DND-41 (cell line): ENCODE measurements at regions not wholly inside any gene's neighbourhood (a gene's known extent, or its start where the extent isn't known, plus 50 kb on each side); places are given as distances from the start of the nearest gene placed in this dataset.

Experiments
- EZH2 ChIP-seq: IDR thresholded peaks from 3 replicates; pipeline ENCODE4 v1.6.1; 2012; ENCODE audit warnings: borderline replicate concordance, low read depth, mild to moderate bottlenecking, moderate library complexity, low read length, inconsistent platforms; ENCODE audit not compliant: severe bottlenecking
- TF ChIP-seq, protein P1 (sequence below): IDR thresholded peaks from 2 replicates; pipeline ENCODE4 v1.5.1; 2012; ENCODE audit warnings: borderline replicate concordance, low read length, moderate library complexity, mild to moderate bottlenecking; ENCODE audit not compliant: poor library complexity, severe bottlenecking; ENCODE audit errors: extremely low read depth

DNA sequence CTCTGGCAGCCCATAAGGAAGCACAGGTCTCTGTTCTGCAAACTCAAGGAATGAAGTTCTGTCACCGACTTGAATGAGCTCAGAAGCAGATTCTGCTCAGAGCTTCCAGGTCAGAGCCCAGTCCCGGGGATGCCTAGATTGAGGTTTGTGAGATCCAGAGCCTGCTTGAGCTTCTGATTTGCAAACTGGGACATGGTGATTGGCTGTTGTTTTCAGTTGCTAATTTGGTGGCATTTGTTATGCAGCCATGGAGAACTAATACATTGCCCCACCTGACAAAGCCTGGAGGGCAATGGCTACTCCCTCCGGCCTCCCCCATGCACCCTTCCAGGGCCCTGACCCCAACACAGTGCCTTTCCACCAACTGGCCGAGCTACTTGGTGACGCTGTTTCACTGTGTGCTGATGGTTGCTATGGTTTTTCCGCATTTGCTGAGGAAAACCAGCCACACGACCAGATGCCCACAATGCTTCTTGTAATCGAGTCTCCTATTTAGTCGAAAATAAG is 379.5 kb upstream of the ATP10A start:
- TF ChIP-seq, protein P1, sequence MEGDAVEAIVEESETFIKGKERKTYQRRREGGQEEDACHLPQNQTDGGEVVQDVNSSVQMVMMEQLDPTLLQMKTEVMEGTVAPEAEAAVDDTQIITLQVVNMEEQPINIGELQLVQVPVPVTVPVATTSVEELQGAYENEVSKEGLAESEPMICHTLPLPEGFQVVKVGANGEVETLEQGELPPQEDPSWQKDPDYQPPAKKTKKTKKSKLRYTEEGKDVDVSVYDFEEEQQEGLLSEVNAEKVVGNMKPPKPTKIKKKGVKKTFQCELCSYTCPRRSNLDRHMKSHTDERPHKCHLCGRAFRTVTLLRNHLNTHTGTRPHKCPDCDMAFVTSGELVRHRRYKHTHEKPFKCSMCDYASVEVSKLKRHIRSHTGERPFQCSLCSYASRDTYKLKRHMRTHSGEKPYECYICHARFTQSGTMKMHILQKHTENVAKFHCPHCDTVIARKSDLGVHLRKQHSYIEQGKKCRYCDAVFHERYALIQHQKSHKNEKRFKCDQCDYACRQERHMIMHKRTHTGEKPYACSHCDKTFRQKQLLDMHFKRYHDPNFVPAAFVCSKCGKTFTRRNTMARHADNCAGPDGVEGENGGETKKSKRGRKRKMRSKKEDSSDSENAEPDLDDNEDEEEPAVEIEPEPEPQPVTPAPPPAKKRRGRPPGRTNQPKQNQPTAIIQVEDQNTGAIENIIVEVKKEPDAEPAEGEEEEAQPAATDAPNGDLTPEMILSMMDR: no peak
- TF ChIP-seq EZH2: no peak
